ENCODE measurements at regions not wholly inside any gene's neighbourhood (a gene's known extent, or its start where the extent isn't known, plus 50 kb on each side); places are given as distances from the start of the nearest gene placed in this dataset.

GRCh38 chr2:54058449-54058848, 57.0 kb upstream of the ACYP2 start:
- Histone ChIP-seq H3K27ac (no peak overlapping the region), H3K4me1 (replicated peaks; ENCODE audit: insufficient read depth) (no peaks in the 10 kb centered on the region), H3K9me2 (ENCODE audit: insufficient read depth) (peaks cover 5% of the 10 kb centered on the region; the same call in 1 of the 2 replicates), H3K4me2 (no peak overlapping the region), H3F3A (ENCODE audit: insufficient read depth, low read depth) (no peaks in the 10 kb centered on the region), H3K9me3 (ENCODE audit: insufficient read depth, low read depth) (peaks cover 3% of the 10 kb centered on the region; the same call in 1 of the 2 replicates), H3K79me2 (ENCODE audit: low read depth) (no peaks in the 10 kb centered on the region), H3K36me3 (ENCODE audit: low read depth) (no peaks in the 10 kb centered on the region), H3K4me3 (no peak overlapping the region), H4K20me1 (ENCODE audit: insufficient read depth) (no peaks in the 10 kb centered on the region), H3K27me3 (ENCODE audit: insufficient read depth, low read depth) (no peaks in the 10 kb centered on the region), H2AFZ (no peak overlapping the region)
- intact Hi-C loops (cut with micrococcal nuclease; ENCODE audit: unreplicated experiment): no loop called here
- BruUV-seq (replicated peaks): no TSS peak
- POLR2A ChIA-PET (ENCODE audit: unreplicated experiment): no interaction called here
- no peak for DNase-seq
- CTCF ChIA-PET: no interaction called here
- TF ChIP-seq CTCF (conservative IDR thresholded peaks at IDR 0.05): no peak

GRCh38 chr2:54054774-54055173, 60.6 kb upstream of the ACYP2 start:
- H3K9me2 ChIP-seq (ENCODE audit: insufficient read depth): peaks cover 5% of the 10 kb centered on the region; the same call in 1 of the 2 replicates
- H4K20me1 ChIP-seq (ENCODE audit: insufficient read depth): no peaks in the 10 kb centered on the region; the same call in 1 of the 2 replicates
- H3K9me3 ChIP-seq (ENCODE audit: insufficient read depth, low read depth): peaks cover 3% of the 10 kb centered on the region; the same call in 1 of the 2 replicates
- no peaks in the 10 kb centered on the region for H3K27me3 ChIP-seq (ENCODE audit: insufficient read depth, low read depth)
- H2AFZ ChIP-seq: no peak overlapping the region
- intact Hi-C loops (cut with micrococcal nuclease; ENCODE audit: unreplicated experiment): no loop called here
- H3K27ac ChIP-seq: no peak overlapping the region
- H3K79me2 ChIP-seq (ENCODE audit: low read depth): no peaks in the 10 kb centered on the region
- no peak for DNase-seq
- CTCF ChIA-PET: no interaction called here
- H3K36me3 ChIP-seq (ENCODE audit: low read depth): no peaks in the 10 kb centered on the region
- H3K4me2 ChIP-seq: no peak overlapping the region
- no peak for TF ChIP-seq EZH2 (IDR thresholded peaks at IDR 0.05; ENCODE audit: low read depth)
- no peaks in the 10 kb centered on the region for H3K4me1 ChIP-seq (replicated peaks; ENCODE audit: insufficient read depth)
- H3K4me3 ChIP-seq: no peak overlapping the region
- POLR2A ChIA-PET (ENCODE audit: unreplicated experiment): no interaction called here
- BruUV-seq (replicated peaks): no TSS peak
- H3F3A ChIP-seq (ENCODE audit: insufficient read depth, low read depth): no peaks in the 10 kb centered on the region

- Histone ChIP-seq H3K9me3 (ENCODE audit: insufficient read depth, low read depth) (peaks cover 3% of the 10 kb centered on the region; the same call in 1 of the 2 replicates), H3F3A (ENCODE audit: insufficient read depth, low read depth) (no peaks in the 10 kb centered on the region), H3K27me3 (ENCODE audit: insufficient read depth, low read depth) (no peaks in the 10 kb centered on the region), H3K79me2 (ENCODE audit: low read depth) (no peaks in the 10 kb centered on the region), H4K20me1 (ENCODE audit: insufficient read depth) (no peaks in the 10 kb centered on the region; the same call in 1 of the 2 replicates), H3K9me2 (ENCODE audit: insufficient read depth) (peaks cover 5% of the 10 kb centered on the region; the same call in 1 of the 2 replicates), H3K27ac (no peak overlapping the region), H3K4me1 (replicated peaks; ENCODE audit: insufficient read depth) (no peaks in the 10 kb centered on the region), H3K36me3 (ENCODE audit: low read depth) (no peaks in the 10 kb centered on the region), H3K4me3 (no peak overlapping the region), H2AFZ (no peak overlapping the region), H3K4me2 (no peak overlapping the region)
- BruUV-seq (replicated peaks): no TSS peak
- POLR2A ChIA-PET (ENCODE audit: unreplicated experiment): no interaction called here
- DNase-seq: no peak
- TF ChIP-seq EZH2 (IDR thresholded peaks at IDR 0.05; ENCODE audit: low read depth) (no peak), CTCF (conservative IDR thresholded peaks at IDR 0.05) (no peak)
- intact Hi-C loops (cut with micrococcal nuclease; ENCODE audit: unreplicated experiment): no loop called here
- CTCF ChIA-PET: no interaction called here
Observed at GRCh38 chr2:54054271-54054670, 61.1 kb upstream of the ACYP2 start.

- Histone ChIP-seq H3F3A (ENCODE audit: insufficient read depth, low read depth) (no peaks in the 10 kb centered on the region), H2AFZ (no peak overlapping the region), H3K36me3 (ENCODE audit: low read depth) (no peaks in the 10 kb centered on the region), H3K27me3 (ENCODE audit: insufficient read depth, low read depth) (no peaks in the 10 kb centered on the region), H3K4me3 (no peak overlapping the region), H3K9me3 (ENCODE audit: insufficient read depth, low read depth) (peaks cover 3% of the 10 kb centered on the region; the same call in 1 of the 2 replicates), H3K4me1 (replicated peaks; ENCODE audit: insufficient read depth) (no peaks in the 10 kb centered on the region), H3K9me2 (ENCODE audit: insufficient read depth) (peaks cover 5% of the 10 kb centered on the region; the same call in 1 of the 2 replicates), H3K4me2 (no peak overlapping the region), H3K79me2 (ENCODE audit: low read depth) (no peaks in the 10 kb centered on the region), H4K20me1 (ENCODE audit: insufficient read depth) (no peaks in the 10 kb centered on the region; the same call in 1 of the 2 replicates), H3K27ac (no peak overlapping the region)
- TF ChIP-seq EZH2 (IDR thresholded peaks at IDR 0.05; ENCODE audit: low read depth): no peak
- TF ChIP-seq CTCF (conservative IDR thresholded peaks at IDR 0.05): no peak
- intact Hi-C loops (cut with micrococcal nuclease; ENCODE audit: unreplicated experiment): no loop called here
- BruUV-seq (replicated peaks): no TSS peak
- ChIA-PET POLR2A (ENCODE audit: unreplicated experiment) (no interaction called here), CTCF (no interaction called here)
- no peak for DNase-seq
Observed at GRCh38 chr2:54053830-54054229, 61.6 kb upstream of the ACYP2 start.

Measured in PC-9 (cell line).